ENCODE measurements at regions not wholly inside any gene's neighbourhood (a gene's known extent, or its start where the extent isn't known, plus 50 kb on each side); places are given as distances from the start of the nearest gene placed in this dataset.
A peak's percentile ranks its signal among the peaks of the same experiment; 100 is the strongest.

DNA sequence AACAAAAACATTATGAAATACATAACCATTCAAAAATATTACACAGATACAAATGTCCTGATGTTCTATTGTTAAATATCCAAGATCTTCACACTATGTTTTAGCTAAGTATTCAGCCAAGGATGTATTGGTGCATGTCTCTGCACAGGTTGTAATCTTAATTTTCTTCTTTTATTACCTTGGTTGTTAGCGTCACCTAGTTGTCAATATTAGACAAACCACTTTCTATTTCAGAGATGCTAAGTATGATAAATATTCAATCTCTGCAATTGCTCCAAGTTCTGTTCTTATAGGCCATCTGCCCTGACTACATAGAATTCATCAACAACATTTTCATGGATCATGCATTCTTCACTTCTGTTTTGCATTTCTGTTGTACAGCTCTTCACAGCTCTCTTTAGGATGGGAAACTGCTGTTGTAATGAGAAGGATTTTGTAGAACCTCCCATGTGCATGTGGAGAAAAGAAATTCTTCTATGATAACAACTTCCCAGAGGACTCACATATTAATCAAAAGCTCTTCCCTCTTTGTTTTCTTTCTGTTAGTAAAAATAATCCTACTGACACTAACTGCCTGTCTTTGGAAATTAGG is 380.1 kb downstream of the NUF2 start:
- ChIA-PET POLR2A (no interaction called here), CTCF (no interaction called here)
- Histone ChIP-seq H3K4me3 (ENCODE audit: control insufficient read depth in 1 of 7, extremely low read depth in 1 of 7, insufficient read depth in 4 of 7, low read depth in 2 of 7, low read length in 6 of 7) (no peak overlapping the region), H3K9me3 (ENCODE audit: control extremely low read depth in 1 of 5, control insufficient read depth in 4 of 5, insufficient read depth in 2 of 5, low read depth in 1 of 5, low read length in 4 of 5) (no peaks in the 10 kb centered on the region), H3K27ac (ENCODE audit: insufficient read depth in 1 of 2, low read depth in 1 of 2, low read length in 2 of 2, poor library complexity in 1 of 2, severe bottlenecking in 2 of 2) (no peak overlapping the region), H3K4me1 (ENCODE audit: control extremely low read depth in 1 of 4, control insufficient read depth in 4 of 4, insufficient read depth in 4 of 4, low read length in 3 of 4) (peaks cover 0 to 1% (median 0%) of the 10 kb centered on the region in 4 experiments), H3K27me3 (replicated peaks in 2 of 5; ENCODE audit: control insufficient read depth in 4 of 5, insufficient read depth in 5 of 5, low read length in 4 of 5) (no peaks in the 10 kb centered on the region), H3K36me3 (ENCODE audit: control insufficient read depth in 4 of 4, insufficient read depth in 4 of 4, low read length in 3 of 4) (no peaks in the 10 kb centered on the region)
- WGBS (ENCODE audit: insufficient coverage): no CpG with 5 or more reads among the region's 1 CpG
- DNase-seq: no peak

GRCh38 chr1:163703794-163704193 is 382.0 kb downstream of the NUF2 start:
- ChIA-PET CTCF (no interaction called here), POLR2A (interaction anchor here (0.7 kb wide), 1 partner anchor 128 kb away, joined by 3 read pairs; no protein-coding TSS in a partner anchor)
- no peaks in the 10 kb centered on the region for H3K27me3 ChIP-seq (replicated peaks in 2 of 5; ENCODE audit: control insufficient read depth in 4 of 5, insufficient read depth in 5 of 5, low read length in 4 of 5)
- WGBS (ENCODE audit: insufficient coverage): no CpG with 5 or more reads among the region's 1 CpG
- no peaks in the 10 kb centered on the region for H3K9me3 ChIP-seq (ENCODE audit: control extremely low read depth in 1 of 5, control insufficient read depth in 4 of 5, insufficient read depth in 2 of 5, low read depth in 1 of 5, low read length in 4 of 5)
- no peak overlapping the region for H3K27ac ChIP-seq (ENCODE audit: insufficient read depth in 1 of 2, low read depth in 1 of 2, low read length in 2 of 2, poor library complexity in 1 of 2, severe bottlenecking in 2 of 2)
- no peaks in the 10 kb centered on the region for H3K36me3 ChIP-seq (ENCODE audit: control insufficient read depth in 4 of 4, insufficient read depth in 4 of 4, low read length in 3 of 4)
- no peak for DNase-seq
- H3K4me1 ChIP-seq (ENCODE audit: control extremely low read depth in 1 of 4, control insufficient read depth in 4 of 4, insufficient read depth in 4 of 4, low read length in 3 of 4): peaks cover 0 to 5% (median 1%) of the 10 kb centered on the region in 4 experiments
- H3K4me3 ChIP-seq (ENCODE audit: control insufficient read depth in 1 of 7, extremely low read depth in 1 of 7, insufficient read depth in 4 of 7, low read depth in 2 of 7, low read length in 6 of 7): no peak overlapping the region

DNA sequence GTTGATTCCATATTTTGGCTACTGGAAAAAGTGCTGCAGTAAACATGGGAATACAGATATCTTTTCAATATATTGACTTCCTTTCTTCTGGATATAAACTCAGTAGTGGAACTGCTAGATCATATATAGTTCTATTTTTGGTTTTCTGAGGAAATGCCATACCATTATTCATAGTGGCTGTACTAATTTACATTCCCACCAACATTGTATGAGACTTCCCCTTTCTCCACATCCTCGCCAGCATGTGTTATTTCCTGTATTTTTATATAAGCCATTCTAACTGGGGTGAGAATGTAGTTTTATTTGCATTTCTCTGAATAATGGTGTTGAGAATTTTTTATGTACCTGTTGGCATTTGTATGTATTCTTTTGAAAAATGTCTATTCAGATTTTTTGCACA is 385.2 kb downstream of the NUF2 start:
- H3K4me1 ChIP-seq (ENCODE audit: control extremely low read depth in 1 of 4, control insufficient read depth in 4 of 4, insufficient read depth in 4 of 4, low read length in 3 of 4): peaks cover 0 to 5% (median 1%) of the 10 kb centered on the region in 4 experiments
- no CpG with 5 or more reads among the region's 1 CpG for WGBS (ENCODE audit: insufficient coverage)
- no peaks in the 10 kb centered on the region for H3K27me3 ChIP-seq (replicated peaks in 2 of 5; ENCODE audit: control insufficient read depth in 4 of 5, insufficient read depth in 5 of 5, low read length in 4 of 5)
- POLR2A ChIA-PET: no interaction called here
- CTCF ChIA-PET: no interaction called here
- peaks cover 0 to 3% (median 0%) of the 10 kb centered on the region in 5 experiments for H3K9me3 ChIP-seq (ENCODE audit: control extremely low read depth in 1 of 5, control insufficient read depth in 4 of 5, insufficient read depth in 2 of 5, low read depth in 1 of 5, low read length in 4 of 5)
- DNase-seq: peak in 2 of 3 donors; percentile 0 to 11
- H3K36me3 ChIP-seq (ENCODE audit: control insufficient read depth in 4 of 4, insufficient read depth in 4 of 4, low read length in 3 of 4): no peaks in the 10 kb centered on the region
- no peak overlapping the region for H3K27ac ChIP-seq (ENCODE audit: insufficient read depth in 1 of 2, low read depth in 1 of 2, low read length in 2 of 2, poor library complexity in 1 of 2, severe bottlenecking in 2 of 2)
- no peak overlapping the region for H3K4me3 ChIP-seq (ENCODE audit: control insufficient read depth in 1 of 7, extremely low read depth in 1 of 7, insufficient read depth in 4 of 7, low read depth in 2 of 7, low read length in 6 of 7)

GRCh38 chr1:163709636-163710035 is 387.9 kb downstream of the NUF2 start:
- Histone ChIP-seq H3K9me3 (ENCODE audit: control extremely low read depth in 1 of 5, control insufficient read depth in 4 of 5, insufficient read depth in 2 of 5, low read depth in 1 of 5, low read length in 4 of 5) (peaks cover 0 to 3% (median 0%) of the 10 kb centered on the region in 5 experiments), H3K36me3 (ENCODE audit: control insufficient read depth in 4 of 4, insufficient read depth in 4 of 4, low read length in 3 of 4) (no peaks in the 10 kb centered on the region), H3K4me1 (ENCODE audit: control extremely low read depth in 1 of 4, control insufficient read depth in 4 of 4, insufficient read depth in 4 of 4, low read length in 3 of 4) (peaks cover 0 to 5% (median 1%) of the 10 kb centered on the region in 4 experiments), H3K27ac (ENCODE audit: insufficient read depth in 1 of 2, low read depth in 1 of 2, low read length in 2 of 2, poor library complexity in 1 of 2, severe bottlenecking in 2 of 2) (no peak overlapping the region), H3K27me3 (replicated peaks in 2 of 5; ENCODE audit: control insufficient read depth in 4 of 5, insufficient read depth in 5 of 5, low read length in 4 of 5) (no peaks in the 10 kb centered on the region), H3K4me3 (ENCODE audit: control insufficient read depth in 1 of 7, extremely low read depth in 1 of 7, insufficient read depth in 4 of 7, low read depth in 2 of 7, low read length in 6 of 7) (no peak overlapping the region)
- whole genome bisulfite sequencing (ENCODE audit: insufficient coverage): 100% methylated on average over 1 of the region's 1 CpG
- ChIA-PET CTCF (no interaction called here), POLR2A (no interaction called here)
- no peak for DNase-seq

DNA sequence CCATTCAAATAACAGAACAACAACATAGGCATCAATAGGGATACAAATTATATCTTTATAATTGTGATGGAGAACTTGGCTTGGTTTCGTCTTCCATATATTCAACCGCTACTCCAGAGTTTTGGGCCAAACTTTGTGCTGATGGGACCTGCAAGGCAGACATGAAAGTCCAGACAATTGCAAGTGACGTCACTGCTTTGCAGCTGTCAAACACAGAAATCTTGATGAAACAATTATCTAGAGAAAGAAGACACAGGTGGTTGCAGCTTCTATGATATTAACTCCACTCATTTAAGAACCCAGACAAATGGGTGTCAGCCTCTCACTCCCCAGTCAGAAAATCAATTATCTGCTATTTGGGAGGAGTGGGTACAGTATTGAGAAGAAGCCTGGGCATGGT is 390.6 kb downstream of the NUF2 start:
- Histone ChIP-seq H3K27ac (ENCODE audit: insufficient read depth in 1 of 2, low read depth in 1 of 2, low read length in 2 of 2, poor library complexity in 1 of 2, severe bottlenecking in 2 of 2) (no peak overlapping the region), H3K9me3 (ENCODE audit: control extremely low read depth in 1 of 5, control insufficient read depth in 4 of 5, insufficient read depth in 2 of 5, low read depth in 1 of 5, low read length in 4 of 5) (peaks cover 0 to 3% (median 0%) of the 10 kb centered on the region in 5 experiments), H3K27me3 (replicated peaks in 2 of 5; ENCODE audit: control insufficient read depth in 4 of 5, insufficient read depth in 5 of 5, low read length in 4 of 5) (no peaks in the 10 kb centered on the region), H3K4me1 (ENCODE audit: control extremely low read depth in 1 of 4, control insufficient read depth in 4 of 4, insufficient read depth in 4 of 4, low read length in 3 of 4) (peaks cover 0 to 3% (median 0%) of the 10 kb centered on the region in 4 experiments), H3K36me3 (ENCODE audit: control insufficient read depth in 4 of 4, insufficient read depth in 4 of 4, low read length in 3 of 4) (no peaks in the 10 kb centered on the region), H3K4me3 (ENCODE audit: control insufficient read depth in 1 of 7, extremely low read depth in 1 of 7, insufficient read depth in 4 of 7, low read depth in 2 of 7, low read length in 6 of 7) (no peak overlapping the region)
- no peak for DNase-seq
- POLR2A ChIA-PET: no interaction called here
- CTCF ChIA-PET: no interaction called here
- WGBS (ENCODE audit: insufficient coverage): 100% methylated on average over 1 of the region's 3 CpGs

DNA sequence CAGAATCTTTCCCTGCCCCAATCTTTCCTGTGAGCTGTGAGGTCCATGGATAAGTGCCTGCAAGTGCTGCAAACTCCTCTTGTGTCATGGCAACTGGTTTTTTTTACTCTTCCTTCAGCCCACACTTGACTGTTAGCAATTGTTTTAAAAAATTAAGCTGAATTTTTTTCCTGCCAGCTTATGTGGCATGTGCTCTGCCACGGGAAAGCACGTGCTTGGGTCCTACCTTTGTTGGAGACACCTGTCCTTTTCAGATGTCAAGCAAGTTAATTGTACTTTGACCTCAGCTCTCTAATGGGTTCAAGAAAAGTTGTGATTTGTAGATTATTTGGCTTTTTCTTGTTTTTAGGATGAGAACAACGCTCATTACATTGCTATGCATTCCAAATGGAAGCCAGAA is 398.5 kb downstream of the NUF2 start:
- Histone ChIP-seq H3K27ac (ENCODE audit: insufficient read depth in 1 of 2, low read depth in 1 of 2, low read length in 2 of 2, poor library complexity in 1 of 2, severe bottlenecking in 2 of 2) (no peak overlapping the region), H3K4me1 (ENCODE audit: control extremely low read depth in 1 of 4, control insufficient read depth in 4 of 4, insufficient read depth in 4 of 4, low read length in 3 of 4) (no peaks in the 10 kb centered on the region), H3K9me3 (ENCODE audit: control extremely low read depth in 1 of 5, control insufficient read depth in 4 of 5, insufficient read depth in 2 of 5, low read depth in 1 of 5, low read length in 4 of 5) (peaks cover 0 to 16% (median 2%) of the 10 kb centered on the region in 5 experiments), H3K27me3 (replicated peaks in 2 of 5; ENCODE audit: control insufficient read depth in 4 of 5, insufficient read depth in 5 of 5, low read length in 4 of 5) (no peaks in the 10 kb centered on the region), H3K4me3 (ENCODE audit: control insufficient read depth in 1 of 7, extremely low read depth in 1 of 7, insufficient read depth in 4 of 7, low read depth in 2 of 7, low read length in 6 of 7) (no peak overlapping the region), H3K36me3 (ENCODE audit: control insufficient read depth in 4 of 4, insufficient read depth in 4 of 4, low read length in 3 of 4) (no peaks in the 10 kb centered on the region)
- 100% methylated on average over 3 of the region's 3 CpGs for WGBS (ENCODE audit: insufficient coverage)
- POLR2A ChIA-PET: no interaction called here
- CTCF ChIA-PET: no interaction called here
- no peak for DNase-seq

DNA sequence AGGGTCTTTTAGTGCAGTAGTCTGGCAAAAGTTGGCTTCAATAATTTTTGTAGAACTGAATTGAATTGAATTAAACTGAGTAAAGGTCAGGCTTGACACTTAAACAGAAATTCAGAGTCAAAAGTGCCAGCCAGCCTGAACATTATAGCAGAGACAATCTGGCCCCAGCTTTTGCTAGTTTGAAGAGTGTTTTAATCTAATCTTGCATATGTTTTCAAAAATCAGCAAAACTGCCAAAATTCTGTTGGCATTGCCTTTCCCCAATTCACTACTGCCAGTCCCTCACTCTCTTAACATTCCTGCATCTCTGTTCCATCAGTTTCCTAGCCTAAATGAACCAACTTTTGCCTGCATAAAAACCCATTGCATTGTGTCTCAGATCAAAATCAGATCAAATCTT is 403.8 kb downstream of the NUF2 start:
- H3K9me3 ChIP-seq (ENCODE audit: control extremely low read depth in 1 of 5, control insufficient read depth in 4 of 5, insufficient read depth in 2 of 5, low read depth in 1 of 5, low read length in 4 of 5): peaks cover 0 to 6% (median 1%) of the 10 kb centered on the region in 5 experiments
- ChIA-PET POLR2A (no interaction called here), CTCF (no interaction called here)

More for the DNA sequence above, 403.8 kb downstream of the NUF2 start:
- H3K36me3 ChIP-seq (ENCODE audit: control insufficient read depth in 4 of 4, insufficient read depth in 4 of 4, low read length in 3 of 4): no peaks in the 10 kb centered on the region
- H3K27ac ChIP-seq (ENCODE audit: insufficient read depth in 1 of 2, low read depth in 1 of 2, low read length in 2 of 2, poor library complexity in 1 of 2, severe bottlenecking in 2 of 2): no peak overlapping the region
- H3K27me3 ChIP-seq (replicated peaks in 2 of 5; ENCODE audit: control insufficient read depth in 4 of 5, insufficient read depth in 5 of 5, low read length in 4 of 5): no peaks in the 10 kb centered on the region
- H3K4me1 ChIP-seq (ENCODE audit: control extremely low read depth in 1 of 4, control insufficient read depth in 4 of 4, insufficient read depth in 4 of 4, low read length in 3 of 4): no peaks in the 10 kb centered on the region
- no peak for DNase-seq
- H3K4me3 ChIP-seq (ENCODE audit: control insufficient read depth in 1 of 7, extremely low read depth in 1 of 7, insufficient read depth in 4 of 7, low read depth in 2 of 7, low read length in 6 of 7): no peak overlapping the region

All from common myeloid progenitor, CD34-positive (primary cell).